Jurkat, Clone E6-1 (cell line): ENCODE measurements at regions not wholly inside any gene's neighbourhood (a gene's known extent, or its start where the extent isn't known, plus 50 kb on each side); places are given as distances from the start of the nearest gene placed in this dataset.
"Not testable (repeated sequence)": the region's sequence is repeated elsewhere in the genome, so short reads cannot be mapped to it uniquely, and the experiment has no call there.

Experiments used
- DNase-seq: peaks from one replicate; pipeline ENCODE4 v3.0.0-alpha.2; 2011; ENCODE audit warnings: low read depth, low spot score
- H3K4me3 ChIP-seq: 2 replicates; pipeline ENCODE4 v1.5.1; 2011; ENCODE audit warnings: mild to moderate bottlenecking, low read length, control low read depth, moderate library complexity

DNA sequence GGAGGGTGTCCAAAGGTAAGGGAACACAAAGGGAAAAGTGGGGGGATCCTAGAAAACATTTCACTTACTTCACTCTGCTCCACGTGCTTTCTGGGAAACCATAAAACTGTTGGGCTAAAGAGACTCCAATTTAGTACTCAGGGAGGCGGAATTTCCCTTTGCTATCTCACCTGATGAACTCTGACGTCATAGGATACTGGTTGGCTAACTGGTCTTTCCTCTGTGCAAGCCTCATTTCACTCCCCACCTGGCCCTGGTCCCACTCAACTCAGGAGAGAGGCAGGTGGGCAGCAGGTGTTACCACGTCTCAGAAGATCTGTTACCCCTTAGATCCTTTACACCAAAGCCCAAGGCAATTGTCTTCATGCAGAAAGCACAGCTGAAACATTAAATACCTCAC, 51.8 kb upstream of the PMAIP1 start:
- H3K4me3 ChIP-seq: no peak overlapping the region
- no peak for DNase-seq

DNA sequence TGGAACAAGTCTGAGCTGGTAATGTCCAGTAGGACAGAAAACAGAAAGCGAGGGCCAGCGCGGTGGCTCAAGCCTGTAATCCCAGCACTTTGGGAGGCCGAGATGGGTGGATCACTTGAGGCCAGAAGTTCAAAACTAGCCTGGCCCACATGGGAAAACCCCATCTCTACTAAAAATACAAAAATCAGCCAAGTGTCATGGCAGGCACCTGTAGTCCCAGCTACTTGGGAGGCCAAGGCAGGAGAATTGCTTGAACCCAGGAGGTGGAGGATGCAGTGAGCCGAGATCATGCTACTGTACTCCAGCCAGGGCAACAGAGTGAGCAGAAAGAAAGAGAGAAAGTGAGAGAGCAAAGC, 52.3 kb upstream of the PMAIP1 start:
- not testable (repeated sequence) for H3K4me3 ChIP-seq, DNase-seq

DNA sequence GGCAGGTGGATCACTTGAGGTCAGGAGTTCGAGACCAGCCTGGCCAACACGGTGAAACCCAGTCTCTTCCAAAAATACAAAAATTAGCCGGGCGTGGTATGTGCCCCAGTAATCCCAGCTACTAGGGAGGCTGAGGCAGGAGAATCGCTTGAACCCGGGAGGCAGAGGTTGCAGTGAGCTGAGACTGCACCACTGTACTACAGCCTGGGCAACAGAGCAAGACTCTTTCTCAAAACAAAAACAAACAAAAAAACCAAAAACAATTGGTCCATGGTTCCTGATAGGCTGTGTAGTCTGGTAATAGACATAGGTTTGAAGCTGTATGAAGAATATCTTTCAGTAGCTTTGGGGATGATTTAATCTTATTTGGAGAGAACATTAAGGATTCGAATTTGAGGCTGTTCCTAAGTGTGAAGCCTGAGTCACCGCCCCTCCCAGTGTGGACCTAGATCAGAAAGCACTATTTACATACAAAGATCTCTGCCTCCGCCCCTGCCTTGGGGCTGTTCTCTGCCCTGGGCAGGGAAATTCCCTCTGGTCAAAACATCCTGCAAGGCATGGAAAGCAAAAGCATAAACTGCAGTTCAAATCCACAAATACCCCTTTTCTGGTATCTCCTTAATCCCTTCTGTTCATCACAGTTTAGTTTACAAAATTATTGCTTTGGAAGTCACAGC, 52.8 kb upstream of the PMAIP1 start:
- no peak for DNase-seq

DNA sequence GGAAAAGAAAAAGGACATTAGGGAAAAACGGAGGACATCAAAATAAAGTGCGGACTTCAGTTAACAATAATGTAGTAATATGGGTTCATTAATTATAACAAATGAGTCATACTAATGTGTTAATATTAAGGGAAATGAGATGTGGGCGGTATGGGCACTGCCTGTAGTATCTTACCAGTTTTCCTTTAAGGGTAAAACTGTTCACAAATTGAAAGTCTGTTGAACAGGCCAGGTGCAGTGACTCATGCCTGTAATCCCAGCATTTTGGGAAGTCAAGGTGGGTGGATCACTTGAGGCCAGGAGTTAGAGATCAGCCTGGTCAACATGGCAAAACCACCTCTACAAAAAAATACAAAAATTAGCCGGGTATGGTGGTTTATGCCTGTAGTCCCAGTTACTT, 56.8 kb upstream of the PMAIP1 start:
- H3K4me3 ChIP-seq: no peak overlapping the region
- DNase-seq: no peak

More for the DNA sequence above, 52.8 kb upstream of the PMAIP1 start:
- H3K4me3 ChIP-seq: no peak overlapping the region

DNA sequence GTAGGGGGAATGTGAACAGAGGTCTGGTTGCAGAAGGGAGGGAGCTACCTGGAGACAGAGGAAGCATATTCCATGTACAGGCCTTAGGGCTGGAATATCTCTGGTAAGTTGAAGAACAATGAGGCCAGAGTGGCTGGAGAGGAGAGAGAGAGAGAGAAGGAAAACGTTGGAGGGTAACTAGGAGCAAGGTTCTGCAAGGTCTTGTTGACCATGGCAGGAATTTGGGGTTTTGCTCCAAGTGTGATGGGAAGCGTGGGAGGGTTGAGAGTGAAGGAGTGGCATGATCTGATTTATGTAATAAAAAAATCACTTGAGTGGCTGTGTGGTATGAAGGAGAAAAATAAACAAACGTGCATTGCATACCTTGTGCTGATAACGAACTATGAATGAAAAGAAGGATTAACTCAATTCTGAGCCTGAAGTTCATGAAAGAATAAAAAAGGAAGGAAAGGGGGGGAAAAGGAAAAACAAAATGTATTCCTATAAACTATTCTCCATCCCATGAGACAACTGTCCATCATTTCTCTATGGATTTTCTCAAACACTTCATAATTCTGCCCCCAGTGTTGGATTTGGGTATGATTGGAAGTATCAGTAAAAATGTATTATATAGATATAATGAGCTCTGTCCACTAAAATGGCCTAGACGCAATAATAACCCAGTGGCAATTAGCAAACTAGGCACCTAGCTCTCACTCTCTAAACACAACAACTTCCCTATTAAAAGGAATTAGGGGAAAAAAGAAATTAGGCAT, 59.7 kb upstream of the PMAIP1 start:
- DNase-seq: no peak
- no peak overlapping the region for H3K4me3 ChIP-seq

DNA sequence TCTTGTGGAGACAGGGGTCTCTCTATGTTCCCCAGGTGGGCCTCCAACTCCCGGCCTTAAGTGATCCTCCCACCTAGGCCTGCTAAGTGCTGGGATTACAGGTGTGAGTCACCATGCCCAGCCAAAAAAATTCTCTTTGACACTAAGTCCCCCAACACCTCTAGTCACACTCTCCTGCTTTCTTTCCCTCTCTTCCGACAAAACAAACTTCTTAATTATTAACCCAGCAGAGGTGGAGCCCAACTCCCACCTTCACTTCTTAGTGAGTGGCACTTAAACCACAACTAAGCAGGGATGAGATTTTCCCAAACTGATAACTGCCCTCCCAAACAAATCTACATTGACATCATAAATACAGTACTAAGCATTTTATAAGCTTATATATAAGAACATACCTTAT, 60.5 kb upstream of the PMAIP1 start:
- DNase-seq: no peak
- no peak overlapping the region for H3K4me3 ChIP-seq

DNA sequence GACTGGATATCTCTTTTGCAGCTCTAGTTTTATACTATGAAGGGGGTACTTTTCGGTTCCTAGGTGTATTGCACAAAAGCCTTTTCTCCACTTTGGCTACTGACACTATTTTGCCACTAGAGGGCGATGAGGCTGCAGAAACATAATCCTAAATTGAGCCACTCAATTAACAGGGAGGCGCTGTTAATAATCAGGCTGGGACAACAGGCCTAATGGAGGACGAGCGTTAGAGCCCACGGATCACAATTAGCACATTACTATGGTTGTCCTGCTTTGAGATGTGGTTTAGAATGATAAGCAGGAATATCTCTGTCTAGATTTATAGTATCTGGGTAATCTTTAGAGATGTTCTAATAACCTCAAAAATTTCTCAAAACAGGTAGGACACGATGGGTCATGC, 62.2 kb upstream of the PMAIP1 start:
- DNase-seq: peak; percentile 55
- H3K4me3 ChIP-seq: no peak overlapping the region

DNA sequence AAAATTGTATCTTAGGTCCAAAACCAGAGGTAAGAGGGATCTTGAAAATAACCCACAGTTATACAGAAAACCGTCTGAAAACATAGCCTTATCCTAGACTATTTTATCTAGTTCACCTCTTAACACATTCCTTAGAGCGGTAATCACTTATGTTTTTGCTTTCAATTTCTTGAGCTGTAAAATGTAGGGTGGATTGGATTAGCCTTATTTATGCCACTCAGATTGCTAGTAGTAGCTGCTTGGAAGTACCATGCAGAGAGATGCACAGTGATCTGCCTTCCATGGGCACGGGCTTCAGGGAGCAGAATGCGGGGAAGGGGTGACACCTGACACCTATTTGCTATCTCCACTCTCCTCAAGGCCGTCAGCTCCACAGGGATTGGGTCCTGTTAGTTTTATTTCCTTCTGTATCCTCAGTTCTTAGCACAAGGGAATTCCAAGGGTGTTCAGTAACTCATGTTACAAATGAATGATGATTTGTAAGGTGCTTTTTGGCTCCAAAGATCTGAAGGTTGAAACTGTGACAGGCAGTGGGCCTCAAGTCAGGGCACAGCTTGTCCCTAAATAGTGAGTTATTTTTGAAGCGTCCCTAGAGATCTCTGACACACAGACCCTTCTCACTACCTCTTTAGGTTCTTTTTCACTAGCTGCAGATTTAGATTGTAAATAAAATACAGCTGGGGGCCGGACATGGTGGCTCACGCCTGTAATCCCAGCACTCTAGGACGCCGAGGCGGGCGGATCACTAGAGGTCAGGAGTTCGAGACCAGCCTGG, 64.0 kb upstream of the PMAIP1 start:
- no peak overlapping the region for H3K4me3 ChIP-seq
- no peak for DNase-seq

DNA sequence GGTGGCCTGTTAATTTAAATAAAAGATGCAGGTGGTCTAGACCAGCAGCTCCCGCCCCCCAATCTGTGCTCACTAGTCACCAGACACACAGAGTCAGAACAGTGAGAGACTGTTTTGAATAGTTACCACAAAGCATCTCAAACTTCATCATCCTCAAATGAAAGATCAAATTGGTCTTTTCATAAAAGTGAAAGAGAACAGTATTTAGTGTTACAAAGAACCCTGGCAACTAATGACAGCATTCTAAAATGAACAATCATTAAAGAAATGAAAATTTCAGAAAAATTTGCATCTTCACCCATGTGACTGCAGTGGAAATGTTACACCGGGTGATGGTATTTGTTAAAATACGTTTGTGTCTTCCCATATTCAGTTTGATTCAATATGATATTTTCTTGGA, 65.5 kb upstream of the PMAIP1 start:
- DNase-seq: no peak
- no peak overlapping the region for H3K4me3 ChIP-seq

DNA sequence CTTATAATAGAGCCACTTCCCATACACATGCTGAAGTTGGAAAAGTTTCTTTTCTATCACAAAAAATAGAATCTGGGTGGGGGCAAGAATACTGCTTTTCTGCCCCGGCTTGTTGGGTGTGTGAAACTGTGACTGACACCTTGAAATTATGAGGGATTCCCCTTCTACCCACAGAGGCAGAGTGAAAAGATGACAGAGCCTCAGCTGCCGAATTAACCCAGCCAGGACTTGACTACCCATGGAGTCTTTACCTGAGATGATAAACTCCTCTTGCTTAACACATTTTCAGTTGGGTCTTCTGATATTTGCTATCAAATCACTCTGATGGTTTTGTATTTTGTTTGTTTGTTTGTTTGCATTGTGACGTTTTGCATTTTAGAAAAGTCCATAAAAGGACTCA, 66.0 kb upstream of the PMAIP1 start:
- no peak overlapping the region for H3K4me3 ChIP-seq
- no peak for DNase-seq

DNA sequence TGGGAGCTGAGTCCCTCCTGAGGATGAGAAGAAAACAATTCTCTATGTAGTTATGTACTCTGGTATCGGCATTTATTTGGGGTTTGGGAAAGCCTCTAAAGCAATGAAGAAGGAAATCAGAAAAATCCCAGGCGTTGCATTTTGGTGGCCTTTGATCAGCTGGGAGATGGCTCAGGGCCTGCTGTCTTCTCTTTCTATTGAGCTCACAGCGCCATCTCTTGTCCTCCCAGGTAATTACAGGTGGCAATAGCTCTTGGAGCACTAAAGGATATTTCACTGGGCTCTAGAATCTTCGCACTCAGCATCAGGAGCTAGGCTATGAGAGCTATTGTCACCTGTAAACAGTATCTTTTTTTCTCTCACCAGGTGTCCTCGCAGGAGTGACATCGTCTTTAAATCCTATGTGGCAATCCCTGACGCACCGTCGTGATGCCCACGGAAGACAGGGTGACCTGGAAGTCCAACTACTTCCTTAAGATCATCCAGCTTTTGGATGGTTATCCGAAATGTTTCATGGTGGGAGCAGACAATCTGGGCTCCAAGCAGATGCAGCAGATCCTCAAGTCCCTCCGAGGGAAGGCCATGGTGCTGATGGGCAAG, 76.1 kb upstream of the PMAIP1 start:
- H3K4me3 ChIP-seq: no peak overlapping the region
- DNase-seq: peak; percentile 48

DNA sequence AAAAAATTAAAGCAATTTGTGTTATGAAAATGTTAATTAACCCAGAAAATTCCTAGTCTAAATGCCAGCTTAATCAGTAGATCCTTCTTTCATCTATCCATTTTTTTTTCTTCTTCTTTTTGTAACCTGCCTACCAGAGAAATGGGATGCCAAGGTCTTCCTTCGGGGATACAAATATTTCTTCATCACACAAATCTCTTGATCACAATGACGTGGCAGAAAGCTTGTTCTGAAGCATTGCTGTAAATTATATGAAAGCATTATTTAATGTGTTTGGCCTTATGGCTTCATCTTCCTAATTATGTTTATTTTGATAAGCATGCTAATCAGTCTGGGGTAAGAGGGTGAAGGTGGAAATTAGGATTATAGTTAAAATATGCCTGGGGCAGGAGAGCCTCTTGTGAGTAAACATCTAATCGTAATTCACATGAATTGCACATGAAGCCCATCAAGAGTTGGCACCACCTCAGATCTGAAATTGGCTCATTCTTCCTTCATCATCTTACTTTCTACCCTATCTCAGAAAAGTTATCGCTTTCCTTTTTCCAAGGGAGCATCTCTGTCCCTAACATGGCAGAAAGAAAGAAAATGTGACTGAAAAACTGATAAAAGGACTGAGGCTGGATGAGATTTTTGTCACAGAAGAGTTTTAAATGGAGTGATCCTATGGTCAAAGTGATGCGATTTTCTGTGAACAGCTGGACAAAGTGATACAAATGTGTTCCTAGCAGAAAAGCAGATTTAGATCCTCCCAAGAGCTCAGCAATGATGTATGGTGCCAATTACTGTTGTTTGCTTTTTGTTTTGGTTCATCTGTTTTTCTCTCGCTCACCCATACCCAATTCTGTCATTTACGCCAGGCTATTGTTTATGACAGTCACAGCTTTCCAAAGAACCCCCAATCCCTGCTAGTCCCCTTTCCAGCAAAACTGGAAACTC, 76.9 kb upstream of the PMAIP1 start:
- DNase-seq: no peak
- H3K4me3 ChIP-seq: no peak overlapping the region

DNA sequence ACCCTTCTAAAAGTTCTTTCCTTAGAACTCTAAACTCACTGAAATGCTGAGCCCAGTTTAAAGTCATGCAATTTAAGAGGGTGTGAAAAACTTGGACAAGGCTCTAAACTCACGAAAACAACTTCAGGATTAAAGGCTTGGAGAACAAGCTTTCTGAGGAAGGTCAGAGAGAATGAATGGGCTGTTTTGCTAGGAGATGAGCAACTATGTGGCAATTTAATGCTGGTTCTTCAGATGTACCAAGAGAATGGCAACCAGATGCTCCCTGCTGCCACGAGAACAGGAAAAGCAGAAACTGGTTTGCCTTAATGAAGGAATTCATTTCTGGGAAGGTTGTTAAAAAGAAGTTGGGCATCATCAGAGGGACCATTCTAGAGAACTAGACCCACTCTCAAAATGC, 77.8 kb upstream of the PMAIP1 start:
- no peak overlapping the region for H3K4me3 ChIP-seq
- no peak for DNase-seq

DNA sequence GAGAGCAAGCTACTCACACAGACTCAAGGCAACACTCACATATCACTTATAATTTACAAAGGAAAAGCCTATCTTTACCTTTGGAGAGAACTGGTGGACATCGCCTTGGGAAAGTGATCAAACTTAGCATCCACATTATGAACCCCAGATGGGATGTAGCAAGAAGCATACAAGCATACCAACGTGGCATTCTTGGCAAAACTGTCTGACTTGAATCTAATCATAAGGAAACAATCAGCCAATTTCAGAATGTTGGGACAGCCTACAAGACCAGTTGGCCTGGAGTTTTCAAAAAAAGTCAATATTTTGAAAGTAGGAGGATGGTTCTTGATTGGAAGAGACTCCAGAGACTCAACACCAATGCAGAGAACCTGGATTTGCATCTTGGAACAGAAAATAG, 79.1 kb upstream of the PMAIP1 start:
- H3K4me3 ChIP-seq: no peak overlapping the region
- DNase-seq: no peak

DNA sequence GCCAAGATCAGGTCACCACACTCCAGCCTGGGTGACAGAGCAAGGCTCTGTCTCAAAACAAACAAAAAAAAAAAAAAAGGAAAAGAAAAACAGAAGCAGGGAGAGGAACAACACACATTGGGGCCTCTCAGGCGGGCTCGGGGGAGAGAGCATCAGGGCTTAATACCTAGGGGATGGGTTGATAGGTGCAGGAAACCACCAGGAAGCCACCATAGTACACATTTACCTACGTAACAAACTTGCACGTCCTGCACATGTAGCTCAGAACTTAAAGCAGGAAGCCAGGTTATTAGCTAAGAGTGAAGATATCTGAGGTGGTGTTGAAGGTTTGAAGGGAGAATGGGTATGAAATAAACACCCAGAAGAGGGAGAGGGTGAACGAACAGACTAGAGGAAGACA, 81.0 kb upstream of the PMAIP1 start:
- DNase-seq: no peak

DNA sequence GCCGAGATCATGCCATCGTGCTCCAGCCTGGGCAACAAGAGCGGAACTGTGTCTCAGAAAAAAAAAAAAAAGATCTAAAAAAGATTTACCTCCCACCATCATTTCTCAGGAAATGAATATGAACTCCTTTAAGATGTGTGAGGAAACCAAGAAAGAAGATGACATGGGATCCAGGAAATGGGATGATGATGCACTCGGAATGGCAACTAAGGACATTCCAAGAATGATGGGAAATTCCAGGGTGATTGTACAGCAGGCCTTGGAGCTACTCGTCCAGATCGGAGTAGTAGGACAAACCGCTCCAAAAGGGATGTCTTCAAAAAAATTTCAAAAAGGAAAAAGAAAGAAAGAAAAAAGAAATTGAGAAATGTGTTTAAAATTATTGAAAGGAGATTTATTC, 84.9 kb upstream of the PMAIP1 start:
- H3K4me3 ChIP-seq: no peak overlapping the region
- DNase-seq: no peak

More for the DNA sequence above, 81.0 kb upstream of the PMAIP1 start:
- H3K4me3 ChIP-seq: no peak overlapping the region

DNA sequence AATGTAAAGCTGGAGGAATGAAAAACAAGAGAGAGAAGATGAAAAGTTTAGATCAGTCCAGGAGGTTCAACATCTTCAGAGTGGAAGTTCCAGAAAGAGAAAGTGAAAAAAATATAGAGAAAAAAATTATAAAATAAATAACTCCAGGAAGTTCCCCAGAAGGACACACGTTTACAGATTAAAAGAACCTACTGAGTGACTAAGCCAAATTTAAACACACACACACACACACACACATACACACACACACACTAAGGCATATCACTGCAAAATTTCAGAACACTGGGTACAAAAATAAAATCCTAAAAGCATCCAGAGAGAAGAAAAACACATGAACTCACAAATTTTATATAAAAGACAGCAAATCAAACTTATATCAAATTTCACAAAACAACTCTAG, 85.9 kb upstream of the PMAIP1 start:
- DNase-seq: no peak
- no peak overlapping the region for H3K4me3 ChIP-seq

DNA sequence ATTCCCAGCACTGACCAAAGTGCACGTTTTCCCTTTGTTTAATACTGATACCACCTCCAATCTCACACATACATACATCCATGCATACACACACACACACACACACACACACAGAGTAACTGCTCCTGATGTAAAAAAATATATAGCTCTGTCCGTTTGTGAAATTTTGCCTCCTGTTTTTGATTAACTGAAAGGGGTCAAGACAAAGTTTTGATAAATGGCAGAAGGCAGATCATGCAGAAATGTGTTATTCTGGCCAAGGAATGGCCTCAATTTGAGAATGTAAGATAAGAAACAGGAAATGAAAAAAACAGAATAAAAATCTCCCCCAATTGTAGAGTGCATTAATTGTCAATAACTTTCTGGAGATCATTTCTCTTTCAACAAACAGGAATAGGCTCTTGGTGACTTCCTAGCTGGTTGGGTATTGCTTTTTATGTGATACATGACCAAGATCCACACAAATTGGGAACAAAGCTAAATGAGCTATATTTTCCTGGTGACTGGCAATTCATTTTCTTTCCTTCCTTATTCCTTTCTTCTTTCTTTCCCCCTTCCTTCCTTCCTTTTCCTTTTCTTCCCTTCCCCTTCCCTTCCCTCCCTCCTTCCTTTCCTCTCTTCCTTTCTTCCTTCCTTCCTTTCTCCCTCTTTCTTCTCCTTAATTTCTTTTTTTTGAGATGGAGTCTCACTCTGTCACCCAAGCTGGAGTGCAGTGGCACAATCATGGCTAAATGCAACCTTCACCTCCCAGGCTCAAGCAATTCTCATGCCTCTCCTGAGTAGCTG, 88.9 kb upstream of the PMAIP1 start:
- no peak for DNase-seq
- H3K4me3 ChIP-seq: no peak overlapping the region
